ENCODE measurements at regions not wholly inside any gene's neighbourhood (a gene's known extent, or its start where the extent isn't known, plus 50 kb on each side); places are given as distances from the start of the nearest gene placed in this dataset.
A peak's percentile ranks its signal among the peaks of the same experiment; 100 is the strongest.

DNA sequence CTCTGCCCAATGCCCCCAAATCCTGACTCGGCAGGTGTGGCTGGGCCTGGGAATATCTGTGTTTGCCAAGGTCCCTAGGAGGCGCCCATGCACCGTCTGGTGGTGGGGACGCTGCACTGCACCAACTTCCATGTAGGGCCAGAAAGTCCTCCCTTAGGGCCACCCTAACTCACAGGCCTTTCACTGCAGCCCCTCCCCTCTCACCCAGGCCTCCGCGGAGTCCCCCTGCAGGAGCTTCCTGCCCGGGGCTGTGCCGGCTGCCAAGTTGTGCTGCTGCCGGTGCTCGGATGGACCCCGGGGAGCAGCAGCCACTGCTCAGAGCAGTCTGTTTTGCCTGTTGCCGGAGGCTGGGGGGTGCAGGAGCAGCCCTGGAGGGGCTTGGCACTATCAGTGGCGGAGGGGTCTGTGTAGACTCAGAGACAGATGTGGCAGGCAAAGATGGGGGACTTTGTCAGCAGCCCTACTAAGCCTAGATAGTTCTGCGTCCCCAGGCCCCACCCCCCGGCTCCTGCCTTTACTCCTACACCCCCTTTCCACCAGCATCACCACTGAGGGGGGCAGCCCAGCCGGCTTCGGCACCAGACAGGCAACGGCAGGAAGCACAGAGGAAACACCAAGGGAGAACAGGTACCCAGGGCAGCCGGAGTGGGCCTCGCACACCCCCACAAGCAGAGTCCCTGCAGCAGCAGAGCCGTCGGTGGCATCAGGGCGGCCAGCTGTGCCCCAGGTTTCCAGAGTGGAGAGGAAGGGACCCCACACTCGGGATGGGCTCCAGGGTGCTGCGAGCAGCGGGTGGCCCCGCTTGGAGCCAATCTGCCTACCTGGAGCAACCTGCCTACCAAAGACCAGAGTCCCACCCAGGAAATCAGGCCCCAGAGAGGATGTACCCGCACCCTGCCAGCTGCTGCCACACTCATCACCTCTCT is 124.3 kb downstream of the TRIM29 start:
- DNase-seq, result peak; percentile 68

DNA sequence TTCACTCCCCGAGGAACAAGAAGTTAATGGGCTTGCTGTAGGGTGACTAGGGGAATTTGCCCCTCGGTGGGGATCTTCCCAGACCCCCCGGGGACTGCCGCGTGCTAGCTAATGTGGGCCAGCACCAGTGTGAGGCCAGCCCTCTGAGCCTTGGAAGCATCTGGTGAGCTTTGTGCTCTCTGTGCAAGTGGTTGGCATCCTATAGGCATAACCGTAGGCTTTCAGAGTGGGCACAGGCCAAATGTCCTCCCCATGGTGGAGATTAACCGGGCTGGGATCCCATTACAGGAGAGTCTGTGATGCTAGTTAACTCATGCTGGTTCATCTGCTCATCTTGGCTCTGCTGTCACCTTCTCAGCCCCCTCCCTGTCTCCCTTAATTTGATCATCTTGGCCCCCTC is 125.7 kb downstream of the TRIM29 start:
- DNase-seq, result no peak

DNA sequence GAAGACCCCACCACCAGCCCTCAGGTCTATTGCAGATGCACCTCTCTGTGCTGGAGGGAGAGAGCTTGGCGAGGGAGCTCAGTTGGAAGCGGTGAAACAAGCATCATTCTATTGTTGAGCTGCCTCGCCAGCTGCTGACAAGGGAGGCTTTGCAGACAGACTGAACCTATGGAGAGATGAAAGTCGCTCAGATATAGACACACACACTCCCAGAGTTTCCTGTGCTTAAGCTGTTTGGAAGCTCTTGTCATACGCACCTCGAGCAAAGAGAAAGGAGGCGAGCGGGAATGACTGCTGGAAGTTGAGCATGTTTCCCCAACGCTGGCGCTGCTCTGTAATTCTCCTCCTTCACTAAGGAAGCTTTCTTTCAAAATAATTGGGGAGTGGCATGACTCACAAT is 126.1 kb downstream of the TRIM29 start:
- DNase-seq, result no peak

DNA sequence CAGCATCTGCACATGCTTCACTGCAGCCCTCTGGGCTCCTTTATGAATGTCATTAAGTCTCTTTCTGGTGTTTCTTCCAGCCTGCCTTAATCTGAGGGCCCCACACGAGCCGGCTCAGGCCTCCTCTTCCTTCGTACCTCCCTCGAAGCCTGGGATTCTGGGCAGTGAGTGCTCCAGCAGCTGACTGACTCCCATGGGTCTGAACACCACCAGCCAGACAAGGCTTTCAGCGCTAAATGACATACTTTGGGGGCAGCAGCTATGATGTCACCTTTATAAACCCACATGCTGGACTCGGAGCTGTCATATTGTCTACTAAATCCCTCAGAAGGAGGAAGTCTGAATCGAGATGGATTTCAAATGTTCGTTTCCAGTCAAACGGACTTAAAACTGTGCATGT is 127.1 kb downstream of the TRIM29 start:
- no peak for DNase-seq

DNA sequence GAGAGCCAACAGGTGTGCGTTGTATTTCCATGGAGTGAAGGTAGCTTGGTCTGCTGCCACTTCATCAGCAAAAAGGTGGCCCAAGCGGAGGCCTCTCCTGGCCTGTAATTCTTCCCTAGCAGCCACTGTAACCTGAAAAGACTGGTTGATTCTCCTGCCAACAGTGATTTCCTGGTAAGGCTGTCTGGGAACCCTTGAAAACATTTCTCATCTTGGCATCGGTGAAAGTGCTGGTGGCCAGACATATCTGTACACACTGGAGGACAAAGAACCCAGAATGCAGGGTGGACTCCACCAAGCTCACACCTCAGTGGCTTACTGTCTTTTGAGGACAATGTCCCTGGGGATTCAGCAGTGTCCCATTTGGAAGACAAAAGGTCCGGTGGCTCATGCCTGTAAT is 128.0 kb downstream of the TRIM29 start:
- no peak for DNase-seq

DNA sequence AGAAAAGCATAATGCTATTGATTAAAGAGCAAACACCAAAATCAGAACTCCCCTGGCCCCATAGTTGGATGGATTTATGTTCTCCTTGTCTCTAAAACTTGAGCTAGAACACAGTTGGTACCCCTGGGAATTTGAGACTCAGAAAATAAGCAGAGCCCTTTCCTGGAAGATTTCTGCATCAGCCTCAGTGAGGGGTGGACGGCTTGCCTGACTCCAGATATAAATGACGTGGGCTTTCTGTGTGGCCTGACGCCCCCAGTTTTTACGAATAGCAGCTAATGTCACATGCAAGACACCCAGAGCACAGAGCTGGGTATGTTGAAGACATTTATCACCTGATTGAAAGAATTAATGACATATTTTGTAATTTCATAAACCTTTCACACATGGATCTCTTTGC is 130.8 kb downstream of the TRIM29 start:
- no peak for DNase-seq

DNA sequence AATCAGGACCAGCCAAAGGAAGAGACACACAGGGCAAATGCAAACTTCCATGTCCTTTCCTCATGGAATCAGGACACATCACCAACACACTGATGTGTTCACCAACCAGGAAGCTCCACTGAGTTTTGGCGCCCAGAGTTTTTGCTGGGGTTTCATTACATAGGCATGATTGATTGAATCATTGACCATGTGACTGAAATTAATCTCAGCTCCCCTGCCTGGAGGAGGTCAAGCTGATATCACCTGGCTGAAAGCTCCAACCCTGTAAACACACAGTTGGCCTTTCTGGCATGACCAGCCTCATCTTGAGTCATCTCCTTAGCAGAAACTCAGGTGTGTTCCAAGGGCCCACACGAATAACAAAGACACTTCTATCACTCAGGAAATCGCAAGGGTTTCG is 133.2 kb downstream of the TRIM29 start:
- DNase-seq, result no peak

DNA sequence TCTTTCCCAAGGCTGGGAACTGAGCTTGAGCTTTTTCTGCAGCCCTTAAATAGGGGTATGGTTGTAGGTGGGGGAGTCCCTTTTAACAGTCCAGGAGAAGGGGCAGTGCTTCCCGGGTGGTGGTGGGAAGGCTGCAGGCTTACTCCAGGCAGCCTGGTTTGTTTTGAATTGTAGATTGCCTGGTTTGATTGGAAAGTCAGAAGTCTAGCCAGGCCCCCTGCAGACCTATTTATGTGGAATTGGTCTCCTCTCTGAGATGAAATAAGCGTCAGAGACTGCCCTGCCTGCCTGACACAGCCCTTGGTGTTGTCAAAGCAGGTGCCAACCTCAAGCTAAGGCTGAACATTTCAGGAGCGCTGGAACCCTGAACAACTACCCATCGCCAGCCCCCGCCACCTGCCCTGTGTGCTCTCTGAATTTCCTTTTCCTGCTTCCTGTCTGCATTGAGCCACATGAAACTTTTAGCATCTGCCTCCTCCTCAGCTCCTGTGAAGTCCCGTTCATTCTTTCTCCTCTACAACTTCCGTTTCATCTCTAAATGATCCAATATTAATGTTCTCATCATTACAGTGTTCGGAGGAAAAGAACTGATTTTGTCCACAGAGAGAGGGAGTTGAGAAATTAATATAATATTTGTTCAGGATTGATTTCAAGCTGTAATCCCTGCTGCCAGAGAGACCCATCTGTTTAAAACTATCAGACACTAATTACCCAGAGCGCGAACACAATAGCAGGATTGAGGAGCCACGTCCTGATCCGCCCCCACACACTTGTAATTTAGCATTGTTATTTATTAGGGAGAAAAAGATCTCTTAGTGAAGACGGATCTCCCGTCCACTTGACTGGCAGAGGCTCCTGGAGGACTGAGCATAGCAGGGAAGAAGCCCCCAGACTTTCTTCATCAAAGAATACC is 136.5 kb downstream of the TRIM29 start:
- DNase-seq, result no peak

DNA sequence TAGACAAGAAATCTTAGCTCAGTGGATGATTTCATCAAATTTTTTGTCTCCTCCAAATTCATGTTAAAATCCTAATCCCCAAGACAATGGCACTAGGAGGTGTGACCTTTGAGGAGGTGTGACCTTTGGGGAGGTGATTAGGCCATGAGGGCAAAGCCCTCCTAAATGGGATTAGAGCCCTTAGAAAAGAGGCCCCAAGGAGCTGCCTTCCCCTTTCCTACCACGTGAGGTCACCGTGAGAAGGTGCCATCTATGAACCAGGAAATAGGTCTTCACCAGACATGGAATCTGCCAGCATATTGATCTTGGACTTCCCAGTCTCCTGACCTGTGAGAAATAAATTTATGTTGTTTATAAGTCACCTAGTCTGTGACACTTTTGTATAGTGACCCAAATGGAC is 138.7 kb downstream of the TRIM29 start:
- no peak for DNase-seq

DNA sequence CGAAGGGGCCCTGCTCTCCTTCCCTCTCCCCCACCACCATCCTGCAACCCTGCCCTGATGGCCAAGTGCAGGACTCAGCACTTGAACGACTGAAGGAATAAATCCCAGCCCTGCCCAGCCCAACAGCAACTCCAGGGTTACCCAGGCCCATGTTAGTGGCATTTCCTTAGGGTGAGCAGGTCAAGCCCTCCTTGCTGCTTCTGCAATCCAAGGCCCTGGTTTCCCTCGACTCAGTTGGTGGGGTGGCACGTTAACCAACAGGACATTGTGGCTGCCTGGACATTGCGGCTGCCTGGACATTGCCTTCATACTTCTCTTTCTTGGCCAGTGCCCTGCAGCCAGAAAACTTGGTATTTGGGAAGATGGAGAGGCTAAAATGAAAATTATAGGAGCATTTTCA is 141.4 kb downstream of the TRIM29 start:
- DNase-seq, result no peak

DNA sequence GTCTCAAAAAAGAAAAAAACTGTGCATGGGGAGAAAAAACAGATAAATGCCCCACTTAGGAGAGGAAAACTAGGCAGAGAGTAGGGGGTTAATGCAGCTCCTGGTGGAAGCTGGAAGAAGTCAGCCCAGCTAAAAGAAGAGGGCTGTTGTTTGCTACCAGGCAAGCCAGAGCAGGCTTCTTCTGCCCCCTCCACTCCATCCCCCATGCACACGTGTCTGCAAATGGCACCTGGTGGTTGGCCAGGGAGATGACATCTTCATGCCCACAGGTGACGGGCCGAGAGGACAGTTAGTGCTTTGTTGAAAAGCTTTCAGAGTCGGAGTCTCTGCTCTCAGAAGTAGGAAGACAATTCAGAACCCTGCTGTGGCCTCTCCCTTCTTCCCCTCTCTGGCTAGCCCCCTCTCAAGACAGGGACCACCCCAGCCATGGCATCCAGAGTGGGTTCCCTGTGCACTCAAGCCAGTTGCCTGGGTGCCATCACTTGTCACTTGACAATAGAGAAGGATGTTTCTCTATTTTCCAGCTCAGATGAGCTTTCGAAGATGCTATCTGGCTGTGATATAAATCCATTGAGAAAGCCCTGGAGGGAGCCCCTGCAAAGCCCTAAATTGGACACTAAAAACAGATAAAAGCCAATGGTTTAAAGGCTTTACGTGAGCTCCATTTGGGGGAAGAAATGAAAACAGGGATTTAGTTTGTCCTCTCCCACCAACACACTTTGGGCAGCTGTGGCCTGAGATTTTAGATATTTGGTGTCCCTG is 142.0 kb downstream of the TRIM29 start:
- no peak for DNase-seq

DNA sequence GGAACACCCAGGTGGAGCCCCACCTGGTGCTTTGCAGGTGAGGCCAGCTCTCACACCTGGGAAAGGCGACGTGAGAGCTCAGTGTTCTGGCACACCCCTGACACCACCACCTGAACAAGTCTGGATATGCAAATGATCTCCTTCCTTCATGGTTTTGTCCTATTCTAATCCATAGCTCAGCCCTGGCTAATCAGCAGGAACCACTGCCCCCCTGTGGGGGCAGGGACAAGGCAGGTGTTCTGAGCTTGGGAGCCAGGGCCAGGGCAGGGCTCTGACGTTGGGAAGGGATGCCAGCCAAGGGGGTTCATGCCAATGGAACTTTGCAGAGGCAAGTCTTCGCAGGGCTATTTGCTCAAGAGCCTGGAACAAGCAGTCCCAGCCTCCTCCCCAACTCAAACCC is 144.2 kb downstream of the TRIM29 start:
- no peak for DNase-seq

DNA sequence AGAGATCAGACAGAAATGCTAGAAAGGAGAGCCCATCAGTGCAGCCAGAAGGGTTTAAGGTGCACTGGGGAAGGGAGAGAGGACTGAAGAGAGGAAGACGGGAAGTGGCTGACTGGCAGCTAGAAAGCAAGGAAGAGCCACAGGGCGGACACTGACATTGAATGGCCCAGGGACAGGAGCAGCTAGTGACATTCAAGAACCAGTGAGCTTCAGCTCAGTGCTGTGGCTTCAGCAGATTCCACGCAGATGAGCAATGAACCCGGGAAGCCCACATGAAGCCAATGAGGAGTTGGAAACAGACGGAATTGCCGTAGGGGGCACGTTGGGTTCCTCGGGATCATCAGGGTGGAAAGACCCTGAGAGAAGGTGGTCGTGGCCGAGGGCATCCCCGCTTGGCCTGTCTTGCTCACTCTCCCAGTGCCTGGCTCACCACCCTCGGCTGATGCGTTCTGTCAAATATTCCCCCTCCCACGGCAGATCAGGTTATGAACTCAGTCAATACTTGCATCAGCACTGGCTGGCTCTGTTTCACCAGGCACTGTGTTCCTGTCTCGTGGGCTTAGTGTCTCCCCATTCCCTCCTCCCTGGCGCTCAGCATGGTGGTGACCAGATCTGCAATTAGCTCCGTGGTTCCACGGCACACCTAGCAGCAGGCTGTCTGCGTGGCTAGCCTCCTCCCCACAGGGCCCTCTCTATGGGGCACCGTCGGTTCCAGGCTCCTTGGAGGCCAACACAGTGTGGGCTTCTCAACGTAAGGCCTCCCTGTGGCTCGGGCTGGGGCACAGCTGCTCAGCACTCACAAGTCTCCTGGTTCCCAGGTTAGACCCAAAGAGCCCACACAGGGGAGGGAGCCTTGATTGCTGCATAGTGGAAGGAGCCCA is 145.5 kb downstream of the TRIM29 start:
- DNase-seq, result no peak

DNA sequence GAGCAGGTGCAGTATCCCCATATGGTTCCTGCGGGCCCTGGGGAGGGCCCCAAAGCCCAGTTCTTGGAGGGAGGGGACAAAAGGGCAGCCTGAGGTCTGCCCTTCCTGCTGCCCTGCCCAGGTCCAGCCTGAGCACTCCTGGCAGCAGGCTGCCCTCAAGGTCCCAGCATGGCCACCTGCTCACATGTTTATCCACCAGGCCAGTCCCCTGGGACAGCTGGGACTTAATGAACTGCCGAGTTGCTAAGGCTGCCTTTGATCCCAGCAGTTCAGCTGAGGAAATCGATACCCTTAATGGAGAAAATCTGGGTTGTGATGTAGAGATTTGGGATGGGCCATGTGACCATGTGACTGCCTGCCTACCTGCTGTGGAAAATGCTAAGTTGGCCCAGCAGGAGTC is 146.2 kb downstream of the TRIM29 start:
- DNase-seq, result no peak

DNA sequence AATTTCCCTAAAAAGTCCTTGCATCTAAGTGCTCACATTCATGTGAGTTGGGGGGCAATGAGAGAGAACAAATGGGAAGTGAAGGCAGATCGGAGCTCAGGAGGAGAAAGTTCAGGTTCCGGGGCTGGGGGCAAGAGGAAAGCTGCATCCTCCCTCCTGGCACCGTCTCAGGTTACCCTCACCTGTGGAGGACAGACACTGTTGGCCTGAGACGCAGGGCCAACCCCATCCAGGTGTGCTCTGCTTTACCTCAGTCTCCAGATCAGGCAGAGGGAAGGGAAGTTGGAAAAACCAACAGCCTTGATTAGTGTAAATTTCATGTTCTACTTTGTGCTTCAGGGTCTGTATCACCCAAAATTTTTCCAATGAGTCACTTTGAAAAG is 146.9 kb downstream of the TRIM29 start:
- DNase-seq, result no peak

DNA sequence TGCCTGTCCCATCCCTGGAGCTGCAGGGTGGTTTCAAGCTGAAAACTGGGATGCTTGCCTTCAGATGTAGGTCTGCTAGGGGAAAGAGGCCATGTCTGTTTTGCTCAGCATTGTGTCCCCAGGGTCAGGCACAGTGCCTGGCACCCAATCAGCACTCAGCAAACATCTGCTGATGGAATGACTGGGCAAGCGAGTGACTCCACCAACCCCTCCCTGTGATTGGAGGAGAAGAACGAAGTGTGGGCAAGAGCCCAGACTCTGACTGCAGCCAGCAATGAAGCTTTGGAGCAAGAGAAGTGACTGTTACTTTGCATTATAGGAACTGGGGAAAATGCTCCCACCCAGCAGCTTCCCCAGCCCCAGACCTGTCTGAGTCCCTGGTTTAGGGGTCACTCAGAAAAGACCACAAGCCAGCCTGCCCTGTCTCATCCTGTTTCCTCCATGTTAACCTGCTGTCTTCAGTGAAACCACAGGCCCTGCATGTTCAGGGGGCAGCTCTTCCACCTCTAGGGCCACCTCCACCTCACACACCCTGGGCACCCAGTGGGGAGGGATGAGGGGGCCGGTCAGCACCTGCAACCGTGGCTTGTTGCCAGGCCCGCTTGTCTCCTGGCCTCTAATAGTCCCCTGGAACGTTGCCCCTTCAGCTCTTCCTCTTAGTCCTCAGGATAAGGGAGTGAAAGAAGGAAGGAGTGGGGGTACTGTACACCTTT is 147.4 kb downstream of the TRIM29 start:
- DNase-seq, result peak; percentile 69

DNA sequence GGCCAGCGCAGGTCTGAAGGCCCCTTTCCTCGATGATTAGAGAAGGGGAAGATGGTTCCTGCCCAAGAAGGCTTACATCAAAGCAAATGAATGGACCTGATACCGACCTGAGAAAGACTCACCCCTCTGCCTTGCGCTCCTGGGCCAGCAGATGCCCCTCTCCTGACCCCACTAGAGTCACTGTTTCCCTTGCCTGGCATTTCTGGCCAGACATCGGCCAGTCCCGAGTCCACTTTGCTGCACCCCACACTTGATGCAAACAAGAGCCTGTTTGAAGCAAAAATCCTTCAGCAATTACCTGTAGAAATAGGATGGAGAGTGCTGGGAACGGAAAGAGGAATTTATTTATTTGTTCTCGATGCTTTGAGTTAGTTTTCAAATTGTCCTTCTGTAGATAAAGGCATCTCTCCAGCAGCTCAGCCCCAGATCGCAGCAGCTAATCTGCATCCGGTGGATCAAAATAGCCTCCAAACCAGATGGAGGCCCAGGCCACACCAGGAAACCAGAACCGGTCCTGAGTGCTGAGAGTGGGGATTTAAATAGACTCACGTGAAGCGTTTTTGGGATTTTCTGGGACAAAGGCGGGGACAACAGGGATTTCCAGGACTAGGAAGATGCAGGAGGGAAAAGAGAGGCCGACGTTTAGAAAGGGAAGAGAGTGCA is 148.6 kb downstream of the TRIM29 start:
- DNase-seq, result no peak

DNA sequence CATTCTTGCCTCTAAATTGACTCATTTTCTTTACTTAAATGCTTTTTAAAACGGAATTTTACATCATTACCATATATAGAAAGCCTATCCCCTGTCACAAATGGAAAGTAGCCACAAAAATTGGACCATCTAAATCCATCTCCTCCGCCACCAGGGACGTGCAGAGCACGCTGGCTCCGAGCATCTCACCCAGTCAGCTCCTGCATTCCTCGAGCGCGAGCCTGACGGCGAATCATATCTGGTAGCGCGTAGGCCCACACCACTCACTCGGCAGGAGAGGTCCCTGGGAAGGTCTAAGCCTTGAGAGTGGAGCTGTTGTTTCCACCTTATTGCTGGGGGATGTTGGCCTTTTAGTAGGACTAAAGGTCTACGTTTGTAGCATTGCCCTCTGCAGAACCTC is 152.4 kb downstream of the TRIM29 start:
- no peak for DNase-seq

DNA sequence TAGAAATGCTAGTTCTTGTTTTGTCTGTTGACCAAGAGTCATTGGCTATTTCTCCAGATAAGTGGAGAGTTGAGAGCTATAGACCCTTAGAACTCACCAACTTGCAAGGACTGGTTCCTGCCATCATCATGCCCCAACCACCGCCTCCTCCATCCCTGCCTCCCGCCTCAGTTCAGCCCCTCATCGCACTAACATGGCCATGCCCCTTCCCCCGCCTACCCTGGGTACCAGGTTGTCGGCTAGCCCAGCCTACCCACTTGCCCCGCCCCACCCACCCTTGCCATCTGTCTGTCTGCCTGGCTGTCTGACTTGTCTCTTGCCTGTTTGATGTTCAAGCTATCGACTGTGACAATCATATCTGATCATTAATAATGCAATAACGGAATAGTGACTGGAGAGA is 154.1 kb downstream of the TRIM29 start:
- no peak for DNase-seq

DNA sequence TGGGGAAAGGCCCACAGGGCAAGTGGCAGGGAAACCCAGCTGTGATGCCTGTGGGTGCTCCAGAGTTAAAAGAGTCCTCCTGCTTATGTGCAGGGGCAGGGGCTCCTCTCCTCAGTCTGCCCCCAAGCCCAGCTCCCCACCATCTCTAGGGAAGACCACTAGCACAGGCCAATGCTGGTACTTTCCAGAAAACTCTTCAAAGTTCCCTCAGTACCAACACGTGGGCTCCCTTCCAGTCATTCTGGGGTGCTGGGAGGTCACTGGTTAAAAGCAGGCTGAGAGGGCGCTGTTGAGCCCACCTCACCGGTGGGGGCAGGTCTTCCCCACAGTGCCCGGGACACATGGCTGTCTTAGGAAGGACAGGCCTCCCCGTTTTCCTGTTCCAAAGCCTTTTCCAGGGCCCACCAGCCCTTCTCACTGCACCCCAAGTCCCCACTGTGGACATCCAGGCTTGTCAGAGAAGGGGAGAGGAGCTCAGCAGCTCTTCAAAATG is 154.6 kb downstream of the TRIM29 start:
- DNase-seq, result no peak

Data from right hindlimb (tissue), 1 donor.